ENCODE measurements at regions not wholly inside any gene's neighbourhood (a gene's known extent, or its start where the extent isn't known, plus 50 kb on each side); places are given as distances from the start of the nearest gene placed in this dataset.

DNA sequence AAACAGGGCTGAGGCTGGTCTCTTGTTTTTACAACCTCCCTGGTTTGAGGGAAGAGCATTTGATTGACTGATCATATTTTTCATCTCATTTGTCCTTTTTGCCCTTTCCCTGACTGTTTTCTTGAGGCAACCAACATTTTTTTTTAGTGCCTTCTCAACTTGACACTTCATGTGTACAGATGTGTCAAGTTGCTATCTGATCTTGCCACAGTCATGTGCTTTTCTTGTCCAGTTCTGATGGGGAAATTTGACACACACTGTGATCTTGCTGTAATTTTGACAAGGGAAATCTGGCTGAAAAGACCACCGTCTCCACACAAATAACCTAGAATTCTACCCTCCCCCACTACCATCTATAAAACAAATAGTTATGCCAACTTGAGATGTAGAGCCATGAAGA, 329.6 kb downstream of the KCTD12 start:
- Histone ChIP-seq H3K36me3 (ENCODE audit: control insufficient read depth in 4 of 4, insufficient read depth in 3 of 4, low read depth in 1 of 4, low read length in 3 of 4) (no peaks in the 10 kb centered on the region), H3K27ac (ENCODE audit: low read depth in 1 of 2, low read length in 2 of 2) (no peak overlapping the region), H3K27me3 (ENCODE audit: control insufficient read depth in 4 of 4, insufficient read depth in 4 of 4, low read length in 3 of 4) (no peaks in the 10 kb centered on the region), H3K4me3 (ENCODE audit: low read depth in 1 of 3, low read length in 3 of 3) (no peak overlapping the region), H3K9me3 (ENCODE audit: control insufficient read depth in 4 of 4, low read length in 3 of 4) (no peaks in the 10 kb centered on the region), H3K9ac (ENCODE audit: low read depth in 1 of 2, low read length in 2 of 2) (no peak overlapping the region), H3K4me1 (ENCODE audit: control insufficient read depth in 4 of 4, insufficient read depth in 4 of 4, low read length in 3 of 4) (no peaks in the 10 kb centered on the region)
- no peak for DNase-seq (ENCODE audit: low spot score)
- TF ChIP-seq TAF1 (conservative IDR thresholded peaks at IDR 0.05) (no peak), JUND (IDR thresholded peaks at IDR 0.05) (no peak), GABPA (IDR thresholded peaks at IDR 0.05 in 1 of 2, conservative IDR thresholded peaks at IDR 0.05 in 1 of 2) (no peak), ATF3 (IDR thresholded peaks at IDR 0.05) (no peak), FOXA2 (IDR thresholded peaks at IDR 0.05) (no peak), HNF4A (conservative IDR thresholded peaks at IDR 0.05) (no peak), CTCF (IDR thresholded peaks at IDR 0.05; ENCODE audit: low read depth, low read length, missing input control) (no peak), NR2F2 (IDR thresholded peaks at IDR 0.05) (no peak), ZBTB33 (IDR thresholded peaks at IDR 0.05) (no peak)
- 40% methylated on average over 1 of the region's 1 CpG for WGBS

GRCh38 chr13:76552807-76553206, 333.4 kb downstream of the KCTD12 start:
- Histone ChIP-seq H3K9me3 (ENCODE audit: control insufficient read depth in 4 of 4, low read length in 3 of 4) (no peaks in the 10 kb centered on the region), H3K27me3 (ENCODE audit: control insufficient read depth in 4 of 4, insufficient read depth in 4 of 4, low read length in 3 of 4) (no peaks in the 10 kb centered on the region), H3K36me3 (ENCODE audit: control insufficient read depth in 4 of 4, insufficient read depth in 3 of 4, low read depth in 1 of 4, low read length in 3 of 4) (no peaks in the 10 kb centered on the region), H3K9ac (ENCODE audit: low read depth in 1 of 2, low read length in 2 of 2) (no peak overlapping the region), H3K27ac (ENCODE audit: low read depth in 1 of 2, low read length in 2 of 2) (no peak overlapping the region), H3K4me3 (ENCODE audit: low read depth in 1 of 3, low read length in 3 of 3) (no peak overlapping the region), H3K4me1 (ENCODE audit: control insufficient read depth in 4 of 4, insufficient read depth in 4 of 4, low read length in 3 of 4) (no peaks in the 10 kb centered on the region)
- no peak for TF ChIP-seq NR2F2 (IDR thresholded peaks at IDR 0.05)
- TF ChIP-seq YY1 (IDR thresholded peaks at IDR 0.05): no peak
- no peak for TF ChIP-seq CTCF (IDR thresholded peaks at IDR 0.05; ENCODE audit: low read depth, low read length, missing input control)
- no peak for TF ChIP-seq GABPA (IDR thresholded peaks at IDR 0.05 in 1 of 2, conservative IDR thresholded peaks at IDR 0.05 in 1 of 2)
- TF ChIP-seq MAX (IDR thresholded peaks at IDR 0.05): no peak
- TF ChIP-seq, protein P1, sequence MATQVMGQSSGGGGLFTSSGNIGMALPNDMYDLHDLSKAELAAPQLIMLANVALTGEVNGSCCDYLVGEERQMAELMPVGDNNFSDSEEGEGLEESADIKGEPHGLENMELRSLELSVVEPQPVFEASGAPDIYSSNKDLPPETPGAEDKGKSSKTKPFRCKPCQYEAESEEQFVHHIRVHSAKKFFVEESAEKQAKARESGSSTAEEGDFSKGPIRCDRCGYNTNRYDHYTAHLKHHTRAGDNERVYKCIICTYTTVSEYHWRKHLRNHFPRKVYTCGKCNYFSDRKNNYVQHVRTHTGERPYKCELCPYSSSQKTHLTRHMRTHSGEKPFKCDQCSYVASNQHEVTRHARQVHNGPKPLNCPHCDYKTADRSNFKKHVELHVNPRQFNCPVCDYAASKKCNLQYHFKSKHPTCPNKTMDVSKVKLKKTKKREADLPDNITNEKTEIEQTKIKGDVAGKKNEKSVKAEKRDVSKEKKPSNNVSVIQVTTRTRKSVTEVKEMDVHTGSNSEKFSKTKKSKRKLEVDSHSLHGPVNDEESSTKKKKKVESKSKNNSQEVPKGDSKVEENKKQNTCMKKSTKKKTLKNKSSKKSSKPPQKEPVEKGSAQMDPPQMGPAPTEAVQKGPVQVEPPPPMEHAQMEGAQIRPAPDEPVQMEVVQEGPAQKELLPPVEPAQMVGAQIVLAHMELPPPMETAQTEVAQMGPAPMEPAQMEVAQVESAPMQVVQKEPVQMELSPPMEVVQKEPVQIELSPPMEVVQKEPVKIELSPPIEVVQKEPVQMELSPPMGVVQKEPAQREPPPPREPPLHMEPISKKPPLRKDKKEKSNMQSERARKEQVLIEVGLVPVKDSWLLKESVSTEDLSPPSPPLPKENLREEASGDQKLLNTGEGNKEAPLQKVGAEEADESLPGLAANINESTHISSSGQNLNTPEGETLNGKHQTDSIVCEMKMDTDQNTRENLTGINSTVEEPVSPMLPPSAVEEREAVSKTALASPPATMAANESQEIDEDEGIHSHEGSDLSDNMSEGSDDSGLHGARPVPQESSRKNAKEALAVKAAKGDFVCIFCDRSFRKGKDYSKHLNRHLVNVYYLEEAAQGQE (IDR thresholded peaks at IDR 0.05): no peak
- no peak for TF ChIP-seq SP1 (IDR thresholded peaks at IDR 0.05)
- TF ChIP-seq ATF3 (IDR thresholded peaks at IDR 0.05): no peak
- WGBS: 61% methylated on average over 1 of the region's 1 CpG
- no peak for DNase-seq (ENCODE audit: low spot score)

Data from liver (tissue), 8 donors.